Muscle of leg (tissue), 3 donors: ENCODE measurements at regions not wholly inside any gene's neighbourhood (a gene's known extent, or its start where the extent isn't known, plus 50 kb on each side); places are given as distances from the start of the nearest gene placed in this dataset.

Experiments
- DNase-seq: peaks from one replicate; pipeline ENCODE4 v3.0.0; 2013
- H3K27ac ChIP-seq: one replicate; pipeline ENCODE4 v1.5.1; 2013; ENCODE audit warnings: mild to moderate bottlenecking, low read length, control low read depth
- H3K27me3 ChIP-seq: one replicate; pipeline ENCODE4 v1.6.1; 2013; ENCODE audit warnings: low read length; ENCODE audit not compliant: control insufficient read depth, insufficient read depth
- H3K36me3 ChIP-seq: one replicate; pipeline ENCODE4 v1.6.1; 2013; ENCODE audit warnings: low read length; ENCODE audit not compliant: control insufficient read depth, insufficient read depth
- H3K4me1 ChIP-seq: one replicate; pipeline ENCODE4 v1.6.1; 2013; ENCODE audit warnings: low read length; ENCODE audit not compliant: control insufficient read depth, insufficient read depth
- H3K4me3 ChIP-seq: one replicate; pipeline ENCODE4 v1.5.1; 2013; ENCODE audit warnings: low read length, control low read depth
- H3K9me3 ChIP-seq: replicated peaks from 2 replicates; pipeline ENCODE4 v1.6.1; 2013; ENCODE audit warnings: low read depth, low read length; ENCODE audit not compliant: control insufficient read depth
- WGBS: methylation state at CpG from one replicate; pipeline ENCODE4 v1.1.5; 2013; ENCODE audit warnings: missing lambda C conversion rate; ENCODE audit not compliant: insufficient coverage; 5-methylcytosine and 5-hydroxymethylcytosine counted together

DNA sequence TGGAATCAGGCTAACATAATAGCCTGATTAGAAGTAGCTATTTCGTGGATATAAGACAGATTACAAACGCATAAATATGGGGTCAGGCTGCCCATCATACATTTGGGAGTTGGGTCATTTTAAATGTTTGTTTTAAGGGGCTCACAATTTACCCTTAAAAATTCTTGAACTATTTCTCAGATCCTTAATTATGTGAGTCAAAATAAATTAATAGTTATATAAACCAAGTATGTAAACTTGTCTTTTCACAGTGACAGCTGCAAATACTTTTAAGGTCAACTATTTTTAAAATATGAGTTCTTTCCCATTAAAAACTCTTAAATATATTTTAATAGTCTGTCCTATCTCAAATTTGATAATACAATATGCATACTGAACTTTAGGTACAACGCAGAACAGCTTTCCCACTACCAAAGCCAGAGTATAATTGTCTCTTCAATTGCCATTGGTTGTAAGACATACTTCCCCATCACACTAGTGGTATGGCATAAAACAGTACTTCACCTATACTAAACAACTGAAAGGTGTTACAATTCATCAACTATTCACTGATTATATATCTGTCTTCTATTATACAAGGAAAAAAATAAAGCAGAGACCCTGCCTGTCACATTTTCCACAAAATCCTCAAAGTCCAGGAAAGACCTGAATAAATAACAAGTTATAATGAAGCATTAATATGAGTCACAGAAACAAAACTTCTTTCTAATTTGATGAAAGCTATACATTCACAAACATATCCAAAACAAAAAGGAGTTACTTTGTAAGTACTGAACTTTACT lies 80.8 kb upstream of the COL21A1 start:
- no peaks in the 10 kb centered on the region for H3K36me3 ChIP-seq
- WGBS, result no CpG with 5 or more reads among the region's 3 CpGs
- H3K27me3 ChIP-seq, result no peaks in the 10 kb centered on the region
- no peak for DNase-seq
- H3K27ac ChIP-seq, result no peak overlapping the region
- no peaks in the 10 kb centered on the region for H3K4me1 ChIP-seq
- no peak overlapping the region for H3K4me3 ChIP-seq
- H3K9me3 ChIP-seq, result no peaks in the 10 kb centered on the region

DNA sequence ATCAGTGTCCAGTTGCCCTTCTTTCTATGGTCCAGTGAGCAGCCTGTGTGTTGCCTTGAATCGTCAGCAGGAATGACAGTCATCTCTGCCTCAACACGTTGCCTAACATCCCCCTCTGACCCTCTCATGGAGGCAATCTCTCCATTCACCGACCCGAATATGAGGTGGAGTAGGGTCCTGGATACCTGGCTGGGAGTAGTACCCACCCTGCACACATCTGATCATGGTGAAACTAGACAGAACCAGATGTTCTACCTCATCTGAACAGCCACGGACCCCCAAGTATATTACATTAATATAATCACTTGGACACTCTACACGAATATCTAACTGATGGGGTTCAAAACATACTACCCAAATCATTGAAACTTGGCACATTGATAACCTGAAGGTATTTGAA lies 77.0 kb upstream of the COL21A1 start:
- WGBS, result 100% methylated on average over 1 of the region's 6 CpGs

DNA sequence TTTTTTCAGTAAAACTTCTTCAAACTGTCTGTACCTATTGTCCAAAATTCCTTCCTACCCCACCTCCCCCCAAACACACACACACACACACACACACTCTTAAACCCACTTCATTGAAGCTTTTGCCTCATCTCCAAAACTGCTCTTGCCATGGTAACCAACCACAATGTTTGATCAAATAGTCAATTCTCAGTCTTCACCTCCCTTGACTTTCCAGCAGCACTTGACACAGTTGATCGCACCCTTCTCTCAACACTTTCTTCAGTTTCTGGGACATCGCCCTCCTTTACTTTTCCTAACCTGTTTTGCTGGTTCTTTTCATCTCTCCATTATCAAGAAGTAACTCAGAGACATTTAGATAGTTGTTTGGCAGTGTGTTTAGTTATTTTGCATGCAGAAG lies 71.5 kb upstream of the COL21A1 start:
- Histone ChIP-seq H3K4me1 (no peaks in the 10 kb centered on the region), H3K27me3 (no peaks in the 10 kb centered on the region), H3K9me3 (no peaks in the 10 kb centered on the region), H3K27ac (no peak overlapping the region), H3K36me3 (no peaks in the 10 kb centered on the region), H3K4me3 (no peak overlapping the region)
- WGBS, result 100% methylated on average over 1 of the region's 2 CpGs
- DNase-seq, result no peak

More for the DNA sequence above, 77.0 kb upstream of the COL21A1 start:
- H3K4me1 ChIP-seq, result no peaks in the 10 kb centered on the region
- H3K36me3 ChIP-seq, result no peaks in the 10 kb centered on the region
- no peak overlapping the region for H3K27ac ChIP-seq
- H3K4me3 ChIP-seq, result no peak overlapping the region
- H3K27me3 ChIP-seq, result no peaks in the 10 kb centered on the region
- no peak for DNase-seq
- H3K9me3 ChIP-seq, result no peaks in the 10 kb centered on the region

DNA sequence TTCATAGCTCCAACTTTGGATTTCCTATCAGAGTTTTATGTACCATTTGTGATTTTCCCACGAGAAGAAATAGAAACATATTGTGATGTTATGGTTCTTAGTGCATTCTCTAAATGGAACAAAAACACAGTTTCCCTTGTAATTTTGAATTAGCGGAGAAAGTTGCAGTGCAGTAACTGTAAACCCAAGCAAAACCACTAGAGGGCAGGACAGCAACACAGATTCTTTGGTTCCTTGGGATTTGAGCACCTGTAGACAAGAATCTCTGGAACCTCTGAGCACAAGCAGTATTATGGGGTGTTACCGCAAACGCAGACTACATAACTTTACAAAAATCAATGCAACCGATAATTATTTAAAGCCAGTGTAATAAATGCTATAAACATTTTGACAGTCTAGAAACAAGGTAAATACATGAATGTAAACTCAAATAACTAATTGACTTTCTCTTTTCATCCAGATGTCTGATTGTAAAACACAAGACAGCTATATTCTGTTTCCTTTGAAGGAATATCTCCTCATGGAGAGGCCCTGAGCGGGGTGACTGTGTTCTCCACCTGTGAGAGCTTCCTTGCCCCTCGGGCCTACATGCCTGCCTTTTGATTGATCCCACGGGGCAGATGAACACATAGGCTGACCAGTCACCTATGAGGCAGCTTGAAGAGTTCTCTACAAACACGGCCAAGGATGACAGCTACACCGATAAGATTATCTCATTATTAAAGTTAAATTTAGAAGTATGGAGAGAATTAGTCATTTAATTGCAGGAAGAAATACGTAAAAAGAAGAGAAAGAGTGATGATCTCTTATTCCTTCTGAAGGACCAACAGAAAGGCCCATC lies 67.5 kb upstream of the COL21A1 start:
- Histone ChIP-seq H3K9me3 (no peaks in the 10 kb centered on the region), H3K4me1 (no peaks in the 10 kb centered on the region), H3K27ac (no peak overlapping the region), H3K36me3 (no peaks in the 10 kb centered on the region), H3K27me3 (no peaks in the 10 kb centered on the region), H3K4me3 (no peak overlapping the region)
- peak; percentile 29 for DNase-seq
- 79% methylated on average over 3 of the region's 11 CpGs for WGBS

DNA sequence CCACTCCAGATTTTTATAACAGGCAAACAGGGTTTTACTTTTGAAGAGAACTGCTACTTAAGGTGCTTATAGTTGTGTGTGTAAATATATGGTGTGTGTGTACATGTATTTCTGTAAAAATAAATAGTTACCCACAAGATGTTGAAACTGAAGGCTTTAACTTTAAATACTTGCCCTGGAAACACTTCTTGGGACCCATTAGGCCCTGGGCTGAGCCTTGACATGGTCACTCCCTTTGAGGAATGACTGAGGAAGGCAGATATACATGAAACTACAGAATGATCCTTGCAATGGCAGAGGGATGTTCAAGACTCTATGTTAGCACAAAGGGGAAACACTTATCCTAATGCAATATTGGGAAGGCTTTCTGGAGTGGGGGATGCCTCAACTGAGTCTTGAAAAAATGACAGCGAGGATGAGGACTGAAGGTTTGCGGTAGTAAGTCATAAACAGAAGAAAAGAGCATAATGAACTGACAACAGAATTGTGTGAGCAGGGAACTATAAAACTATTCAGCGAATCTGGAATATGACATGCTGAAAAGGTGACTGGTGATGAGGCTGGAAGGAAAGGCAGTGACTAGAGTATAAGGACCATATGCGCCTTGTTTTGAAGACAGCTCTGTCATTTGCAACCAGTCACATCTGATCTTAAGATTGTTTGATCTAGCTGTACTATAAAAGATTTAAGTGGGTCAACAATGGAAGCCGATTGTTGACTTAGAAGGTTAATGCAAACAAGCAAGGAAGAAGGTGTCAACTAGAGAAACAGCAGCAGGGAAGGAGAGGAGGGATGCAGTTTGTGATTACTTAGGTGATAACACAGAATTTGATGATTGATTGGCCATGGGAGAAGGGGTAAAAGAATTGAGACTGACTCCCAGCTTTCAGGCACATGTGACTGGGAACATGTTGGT lies 64.4 kb upstream of the COL21A1 start:
- DNase-seq, result no peak
- H3K4me3 ChIP-seq, result no peak overlapping the region
- H3K4me1 ChIP-seq, result no peaks in the 10 kb centered on the region
- H3K9me3 ChIP-seq, result no peaks in the 10 kb centered on the region
- H3K27ac ChIP-seq, result no peak overlapping the region
- WGBS, result 66% methylated on average over 4 of the region's 5 CpGs
- no peaks in the 10 kb centered on the region for H3K36me3 ChIP-seq
- H3K27me3 ChIP-seq, result no peaks in the 10 kb centered on the region

DNA sequence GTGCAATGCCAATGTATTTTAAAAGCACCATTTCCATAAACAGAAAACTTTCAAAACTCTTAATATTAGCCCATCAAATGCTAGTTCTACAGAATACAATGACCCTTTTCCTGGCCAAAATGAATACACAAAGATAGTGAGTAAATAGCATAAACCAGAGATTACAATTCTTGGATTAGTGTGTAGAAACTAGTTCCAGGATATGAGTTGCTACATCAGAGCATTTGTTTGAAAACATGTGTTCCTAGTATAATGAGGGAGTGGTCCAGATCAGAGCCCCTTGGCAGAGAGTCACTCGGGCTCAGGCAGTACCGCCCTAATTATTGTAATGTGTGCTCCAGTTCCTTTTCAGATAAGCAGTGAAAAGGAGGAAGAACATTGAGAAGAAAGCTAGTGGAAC lies 63.7 kb upstream of the COL21A1 start:
- Histone ChIP-seq H3K36me3 (no peaks in the 10 kb centered on the region), H3K9me3 (no peaks in the 10 kb centered on the region), H3K4me1 (no peaks in the 10 kb centered on the region), H3K4me3 (no peak overlapping the region), H3K27ac (no peak overlapping the region), H3K27me3 (no peaks in the 10 kb centered on the region)
- WGBS, result no CpG with 5 or more reads among the region's 2 CpGs
- DNase-seq, result peak; percentile 67

DNA sequence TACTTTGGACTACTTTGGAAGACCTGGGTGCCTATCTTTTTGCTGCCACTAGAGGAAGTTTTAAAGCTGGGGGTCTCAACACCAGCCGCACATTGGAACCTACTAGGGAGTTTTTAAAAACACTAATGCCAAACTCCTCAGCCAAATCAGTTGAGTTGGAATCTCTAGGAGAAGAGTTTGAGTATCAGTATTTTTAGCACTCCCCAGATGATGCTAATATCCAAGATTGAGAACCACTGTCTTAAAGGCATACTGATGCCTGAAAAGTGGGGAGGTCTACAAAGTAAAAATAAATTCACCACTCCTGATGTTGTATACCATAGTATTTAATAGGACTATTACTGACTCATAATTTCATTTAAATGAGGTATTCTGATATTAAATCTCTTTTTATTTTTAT lies 62.9 kb upstream of the COL21A1 start:
- no peak overlapping the region for H3K4me3 ChIP-seq
- WGBS, result no CpG with 5 or more reads among the region's 1 CpG
- DNase-seq, result peak; percentile 11
- H3K4me1 ChIP-seq, result no peaks in the 10 kb centered on the region
- no peaks in the 10 kb centered on the region for H3K36me3 ChIP-seq
- H3K9me3 ChIP-seq, result no peaks in the 10 kb centered on the region
- H3K27me3 ChIP-seq, result no peaks in the 10 kb centered on the region
- H3K27ac ChIP-seq, result no peak overlapping the region

DNA sequence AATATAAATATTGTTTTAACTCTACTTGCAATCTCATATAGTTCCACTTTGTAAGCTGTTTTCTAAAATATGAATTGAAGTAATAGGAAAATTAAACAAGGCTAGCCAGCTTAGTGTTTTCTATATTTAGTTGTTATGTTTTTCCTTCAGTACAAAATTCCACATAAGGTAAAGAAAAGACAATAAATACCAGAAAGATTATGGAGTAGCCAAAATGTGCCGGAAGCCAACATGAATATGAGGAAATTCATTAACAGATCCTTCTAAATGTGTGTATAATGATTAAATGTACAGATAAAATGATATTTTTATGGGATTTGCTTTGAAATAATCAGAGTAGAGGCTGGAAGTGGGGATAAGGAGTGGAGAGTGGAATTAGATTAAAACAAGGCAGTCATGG lies 52.5 kb upstream of the COL21A1 start:
- no peaks in the 10 kb centered on the region for H3K36me3 ChIP-seq
- H3K4me3 ChIP-seq, result no peak overlapping the region
- peak; percentile 12 for DNase-seq
- no peak overlapping the region for H3K27ac ChIP-seq
- H3K9me3 ChIP-seq, result peaks cover 4% of the 10 kb centered on the region
- no peaks in the 10 kb centered on the region for H3K4me1 ChIP-seq
- WGBS, result no CpG with 5 or more reads among the region's 1 CpG
- no peaks in the 10 kb centered on the region for H3K27me3 ChIP-seq

DNA sequence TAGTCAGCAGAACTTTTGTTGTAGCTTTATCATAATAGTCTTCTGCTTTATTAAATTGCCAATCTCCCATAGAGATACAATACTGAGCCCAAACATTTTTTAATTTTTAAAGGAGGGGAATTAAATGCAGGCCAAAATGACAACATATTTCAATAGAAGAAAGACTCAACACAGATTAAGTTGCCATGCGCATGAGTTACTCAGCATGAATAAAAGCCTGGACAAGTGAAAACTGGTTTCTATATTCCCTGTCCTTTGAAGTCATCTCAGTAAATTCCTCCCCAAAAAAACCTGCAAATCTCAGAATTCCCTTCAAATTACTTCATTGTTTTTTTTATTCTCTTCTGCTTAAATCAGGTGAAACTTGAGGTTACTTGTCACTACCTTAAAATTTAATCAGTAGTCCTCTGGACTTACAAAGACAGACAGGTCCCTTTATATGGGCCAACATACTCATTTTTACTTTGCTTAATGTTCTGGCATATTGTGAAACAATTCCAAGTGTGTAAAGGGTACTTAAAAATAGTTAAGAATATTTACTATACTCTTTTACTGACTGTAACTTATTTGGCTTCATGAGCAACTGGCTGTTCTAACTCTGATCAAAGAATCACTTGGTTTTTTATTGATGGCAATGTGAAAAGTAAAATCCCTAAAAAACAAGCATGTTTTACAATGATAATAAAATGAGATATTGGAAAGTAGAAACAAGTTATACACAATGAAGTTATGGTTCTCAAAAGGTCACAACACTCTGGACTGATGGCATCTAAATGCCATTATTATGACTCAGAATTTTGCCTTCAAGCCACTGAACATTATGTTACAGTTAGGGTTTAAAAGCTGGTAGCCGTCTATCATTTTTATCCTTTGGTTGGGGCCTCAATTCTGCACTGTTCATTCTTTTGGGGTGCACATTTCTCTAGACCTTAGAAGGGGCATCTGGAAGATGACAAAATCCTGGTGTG lies 49.9 kb upstream of the COL21A1 start:
- H3K36me3 ChIP-seq, result no peaks in the 10 kb centered on the region
- H3K4me1 ChIP-seq, result peaks cover 2% of the 10 kb centered on the region
- peaks cover 4% of the 10 kb centered on the region for H3K9me3 ChIP-seq
- DNase-seq, result no peak
- no peaks in the 10 kb centered on the region for H3K27me3 ChIP-seq
- WGBS, result 86% methylated on average over 2 of the region's 2 CpGs
- no peak overlapping the region for H3K27ac ChIP-seq
- H3K4me3 ChIP-seq, result no peak overlapping the region
